ENCODE measurements at regions not wholly inside any gene's neighbourhood (a gene's known extent, or its start where the extent isn't known, plus 50 kb on each side); places are given as distances from the start of the nearest gene placed in this dataset.

DNA sequence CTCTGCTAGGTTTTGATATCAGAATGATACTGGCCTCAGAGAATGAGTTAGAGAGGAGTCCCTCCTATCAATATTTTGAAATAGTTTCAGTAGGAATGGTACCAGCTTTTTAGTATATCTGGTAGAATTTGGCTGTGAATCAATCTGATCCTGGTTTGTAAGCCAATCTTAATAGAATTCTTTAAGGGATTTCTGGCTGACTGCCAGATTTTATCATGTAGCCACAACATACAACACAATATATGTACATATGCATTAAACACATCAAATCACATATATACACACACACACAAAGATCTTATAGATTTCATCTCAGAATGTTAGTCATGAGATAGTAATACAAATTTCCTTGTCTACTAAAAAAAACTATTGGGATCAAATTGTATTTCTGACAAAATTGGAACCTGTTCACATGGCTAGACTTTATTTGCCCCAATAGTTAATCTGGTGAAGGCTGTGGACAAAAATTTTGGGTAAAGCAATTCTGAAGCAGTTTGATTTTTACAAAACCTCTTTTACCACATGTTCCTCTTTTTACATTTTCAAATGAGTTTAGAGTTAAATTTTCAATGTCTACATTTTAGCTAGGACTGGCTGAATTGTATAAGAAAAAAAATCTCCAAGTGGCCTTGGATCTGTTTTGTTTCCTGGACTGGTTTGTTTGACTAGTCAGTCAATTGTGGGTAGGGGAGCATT is 151.7 kb downstream of the FASLG start:
- no peak for DNase-seq
- TF ChIP-seq, protein P1, sequence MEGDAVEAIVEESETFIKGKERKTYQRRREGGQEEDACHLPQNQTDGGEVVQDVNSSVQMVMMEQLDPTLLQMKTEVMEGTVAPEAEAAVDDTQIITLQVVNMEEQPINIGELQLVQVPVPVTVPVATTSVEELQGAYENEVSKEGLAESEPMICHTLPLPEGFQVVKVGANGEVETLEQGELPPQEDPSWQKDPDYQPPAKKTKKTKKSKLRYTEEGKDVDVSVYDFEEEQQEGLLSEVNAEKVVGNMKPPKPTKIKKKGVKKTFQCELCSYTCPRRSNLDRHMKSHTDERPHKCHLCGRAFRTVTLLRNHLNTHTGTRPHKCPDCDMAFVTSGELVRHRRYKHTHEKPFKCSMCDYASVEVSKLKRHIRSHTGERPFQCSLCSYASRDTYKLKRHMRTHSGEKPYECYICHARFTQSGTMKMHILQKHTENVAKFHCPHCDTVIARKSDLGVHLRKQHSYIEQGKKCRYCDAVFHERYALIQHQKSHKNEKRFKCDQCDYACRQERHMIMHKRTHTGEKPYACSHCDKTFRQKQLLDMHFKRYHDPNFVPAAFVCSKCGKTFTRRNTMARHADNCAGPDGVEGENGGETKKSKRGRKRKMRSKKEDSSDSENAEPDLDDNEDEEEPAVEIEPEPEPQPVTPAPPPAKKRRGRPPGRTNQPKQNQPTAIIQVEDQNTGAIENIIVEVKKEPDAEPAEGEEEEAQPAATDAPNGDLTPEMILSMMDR (IDR thresholded peaks at IDR 0.05; ENCODE audit: low read depth, low read length) = no peak
- peaks cover 12% of the 10 kb centered on the region for H3K9me3 ChIP-seq (ENCODE audit: severe bottlenecking)

DNA sequence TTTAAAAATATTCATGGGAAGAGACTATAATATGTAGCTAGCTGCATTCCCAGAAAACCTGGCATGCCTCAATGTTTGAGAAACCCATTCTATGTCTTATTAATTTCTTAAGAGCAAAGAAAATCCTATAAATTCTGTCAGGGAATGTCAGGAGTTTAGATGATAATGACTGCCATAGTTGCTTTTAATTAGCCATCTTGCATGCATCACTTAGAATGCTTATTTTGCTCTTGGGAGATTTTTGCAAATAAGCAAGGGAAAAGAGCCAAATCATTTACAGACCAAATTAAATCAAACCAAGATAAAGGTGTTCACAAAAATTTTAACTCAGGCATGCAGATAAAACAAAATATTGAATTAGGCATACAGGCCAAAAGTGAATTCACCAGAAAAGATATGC is 152.8 kb downstream of the FASLG start:
- TF ChIP-seq, protein P1 (IDR thresholded peaks at IDR 0.05; ENCODE audit: low read depth, low read length) = no peak
- Histone ChIP-seq H3K36me3 (no peaks in the 10 kb centered on the region), H3K4me3 (ENCODE audit: low read depth, low read length) (no peak overlapping the region), H3K27ac (no peak overlapping the region), H3K27me3 (ENCODE audit: insufficient read depth, low read depth, severe bottlenecking) (peaks cover 16% of the 10 kb centered on the region), H3K9me3 (ENCODE audit: severe bottlenecking) (peaks cover 12% of the 10 kb centered on the region)
- DNase-seq = no peak

More for the DNA sequence above, 151.7 kb downstream of the FASLG start:
- peaks cover 13% of the 10 kb centered on the region for H3K27me3 ChIP-seq (ENCODE audit: insufficient read depth, low read depth, severe bottlenecking)
- H3K36me3 ChIP-seq = no peaks in the 10 kb centered on the region
- H3K4me3 ChIP-seq (ENCODE audit: low read depth, low read length) = no peak overlapping the region
- H3K27ac ChIP-seq = no peak overlapping the region

DNA sequence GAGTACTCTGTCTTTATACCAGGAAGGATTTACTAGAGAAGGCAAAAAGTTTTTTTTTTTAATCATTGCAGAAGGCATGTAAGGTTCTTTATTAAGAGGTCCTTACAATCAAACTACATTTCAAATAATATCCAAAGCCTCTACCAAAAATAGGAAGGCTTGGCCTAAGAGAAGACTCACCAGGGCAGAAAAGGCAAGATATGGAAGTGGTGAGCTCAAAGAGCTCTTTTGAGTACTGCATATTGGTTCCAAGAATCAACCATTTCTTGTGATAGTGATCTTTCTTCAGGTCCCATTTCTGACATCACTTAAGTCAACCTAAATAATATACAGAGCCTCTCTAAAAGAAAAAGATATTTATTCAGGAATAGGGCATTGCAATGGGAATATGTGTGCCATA is 153.2 kb downstream of the FASLG start:
- no peak overlapping the region for H3K27ac ChIP-seq
- TF ChIP-seq, protein P1 (IDR thresholded peaks at IDR 0.05; ENCODE audit: low read depth, low read length) = no peak

DNA sequence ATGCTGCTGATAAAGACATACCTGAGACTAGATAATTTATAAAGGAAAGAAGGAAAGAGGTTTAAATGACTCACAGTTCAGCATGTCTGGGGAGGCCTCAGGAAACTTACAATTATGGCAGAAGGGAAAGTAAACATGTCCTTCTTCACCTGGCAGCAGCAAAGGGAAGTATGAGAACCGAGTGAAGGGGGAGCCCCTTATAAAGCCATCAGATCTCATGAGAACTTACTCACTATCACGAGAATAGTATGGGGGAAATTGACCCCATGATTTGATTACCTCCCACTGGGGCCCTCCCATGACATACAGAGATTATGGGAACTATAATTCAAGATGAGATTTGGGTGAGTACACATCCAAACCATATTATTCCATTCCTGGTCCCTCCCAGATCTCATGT is 154.4 kb downstream of the FASLG start:
- Histone ChIP-seq H3K9me3 (ENCODE audit: severe bottlenecking) (peaks cover 12% of the 10 kb centered on the region), H3K36me3 (no peaks in the 10 kb centered on the region)

More for the DNA sequence above, 153.2 kb downstream of the FASLG start:
- H3K4me3 ChIP-seq (ENCODE audit: low read depth, low read length) = no peak overlapping the region
- H3K27me3 ChIP-seq (ENCODE audit: insufficient read depth, low read depth, severe bottlenecking) = peaks cover 20% of the 10 kb centered on the region
- peaks cover 12% of the 10 kb centered on the region for H3K9me3 ChIP-seq (ENCODE audit: severe bottlenecking)
- no peaks in the 10 kb centered on the region for H3K36me3 ChIP-seq
- DNase-seq = no peak

DNA sequence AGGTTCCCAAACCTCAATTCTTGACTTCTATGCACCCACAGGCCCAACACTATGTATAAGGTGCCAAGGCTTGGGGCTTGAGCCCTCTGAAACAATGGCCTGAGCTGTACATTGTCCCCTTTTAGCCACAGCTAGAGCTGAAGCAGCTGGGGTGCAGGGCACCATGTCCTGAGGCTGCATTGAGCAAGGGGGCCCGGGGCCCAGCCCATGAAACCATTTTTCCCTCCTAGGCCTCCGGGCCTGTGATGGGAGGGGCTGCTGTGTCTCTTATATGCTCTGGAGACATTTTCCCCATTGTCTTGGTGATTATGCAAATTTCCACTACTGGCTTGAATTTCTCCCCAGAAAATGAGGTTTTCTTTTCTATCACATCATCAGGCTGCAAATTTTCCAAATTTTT is 155.5 kb downstream of the FASLG start:
- TF ChIP-seq, protein P1 (IDR thresholded peaks at IDR 0.05; ENCODE audit: low read depth, low read length) = no peak
- DNase-seq = no peak
- H3K4me3 ChIP-seq (ENCODE audit: low read depth, low read length) = no peak overlapping the region

More for the DNA sequence above, 154.4 kb downstream of the FASLG start:
- Histone ChIP-seq H3K27me3 (ENCODE audit: insufficient read depth, low read depth, severe bottlenecking) (peaks cover 24% of the 10 kb centered on the region), H3K27ac (no peak overlapping the region), H3K4me3 (ENCODE audit: low read depth, low read length) (no peak overlapping the region)
- TF ChIP-seq, protein P1 (IDR thresholded peaks at IDR 0.05; ENCODE audit: low read depth, low read length) = no peak
- DNase-seq = no peak

DNA sequence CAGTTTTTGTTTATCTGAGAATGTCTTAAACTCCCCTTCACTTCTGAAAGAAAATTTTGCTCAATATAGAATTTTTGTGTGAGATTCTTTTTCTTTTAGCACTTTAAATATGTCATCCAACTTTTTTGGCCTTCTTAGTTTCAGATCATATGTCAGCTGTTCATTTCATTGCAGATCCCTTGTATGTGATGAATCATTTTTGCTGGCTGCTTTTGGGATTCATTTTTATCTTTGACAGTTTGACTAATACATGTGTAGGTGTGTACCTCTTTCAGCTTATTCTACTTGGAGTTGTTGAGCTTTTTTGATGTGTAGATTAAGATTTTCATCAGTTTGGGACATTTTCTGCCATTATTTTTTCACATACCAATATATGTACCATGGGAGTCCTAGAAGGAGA is 156.8 kb downstream of the FASLG start:
- Histone ChIP-seq H3K36me3 (no peaks in the 10 kb centered on the region), H3K4me3 (ENCODE audit: low read depth, low read length) (no peak overlapping the region), H3K27me3 (ENCODE audit: insufficient read depth, low read depth, severe bottlenecking) (peaks cover 19% of the 10 kb centered on the region), H3K9me3 (ENCODE audit: severe bottlenecking) (peaks cover 12% of the 10 kb centered on the region), H3K27ac (no peak overlapping the region)
- TF ChIP-seq, protein P1 (IDR thresholded peaks at IDR 0.05; ENCODE audit: low read depth, low read length) = no peak
- DNase-seq = no peak

More for the DNA sequence above, 155.5 kb downstream of the FASLG start:
- H3K9me3 ChIP-seq (ENCODE audit: severe bottlenecking) = peaks cover 12% of the 10 kb centered on the region
- peaks cover 22% of the 10 kb centered on the region for H3K27me3 ChIP-seq (ENCODE audit: insufficient read depth, low read depth, severe bottlenecking)
- no peak overlapping the region for H3K27ac ChIP-seq
- H3K36me3 ChIP-seq = no peaks in the 10 kb centered on the region

Data from WERI-Rb-1 (cell line).